HG03521 (cell line): ENCODE measurements at regions not wholly inside any gene's neighbourhood (a gene's known extent, or its start where the extent isn't known, plus 50 kb on each side); places are given as distances from the start of the nearest gene placed in this dataset.
"Not testable (repeated sequence)": the region's sequence is repeated elsewhere in the genome, so short reads cannot be mapped to it uniquely, and the experiment has no call there.

ENCODE experiments used
- ATAC-seq: cut with Tn5 transposase; IDR thresholded peaks from one replicate; pipeline ENCODE4 v1.9.1; 2021; ENCODE audit warnings: mild to moderate bottlenecking, moderate library complexity; ENCODE audit not compliant: unreplicated experiment

GRCh38 chr12:28770322-28770721 lies 378.8 kb upstream of the FAR2 start:
- ATAC-seq, result no peak

- ATAC-seq, result no peak
Measured at GRCh38 chr12:28771968-28772367, 377.1 kb upstream of the FAR2 start.

GRCh38 chr12:28775556-28775955 lies 373.5 kb upstream of the FAR2 start:
- no peak for ATAC-seq

DNA sequence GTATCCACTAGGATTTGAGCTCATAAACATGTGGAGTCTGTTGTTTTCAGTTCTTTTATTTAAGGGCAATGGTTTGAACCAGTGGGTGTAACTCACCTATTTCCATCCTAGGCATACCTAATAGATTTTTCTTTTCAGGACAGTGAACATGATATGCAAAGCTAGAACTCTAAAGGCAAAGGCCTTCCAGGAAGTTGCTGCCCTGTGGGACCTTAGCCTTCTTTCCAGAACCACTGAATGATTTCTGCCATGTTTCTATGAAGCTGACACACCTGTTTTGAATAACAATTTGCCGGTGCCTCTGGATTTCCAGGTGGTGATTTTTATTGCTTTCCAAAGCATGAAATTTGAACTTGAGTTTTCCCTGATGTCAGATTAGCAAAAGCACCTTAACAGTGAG lies 372.9 kb upstream of the FAR2 start:
- no peak for ATAC-seq

DNA sequence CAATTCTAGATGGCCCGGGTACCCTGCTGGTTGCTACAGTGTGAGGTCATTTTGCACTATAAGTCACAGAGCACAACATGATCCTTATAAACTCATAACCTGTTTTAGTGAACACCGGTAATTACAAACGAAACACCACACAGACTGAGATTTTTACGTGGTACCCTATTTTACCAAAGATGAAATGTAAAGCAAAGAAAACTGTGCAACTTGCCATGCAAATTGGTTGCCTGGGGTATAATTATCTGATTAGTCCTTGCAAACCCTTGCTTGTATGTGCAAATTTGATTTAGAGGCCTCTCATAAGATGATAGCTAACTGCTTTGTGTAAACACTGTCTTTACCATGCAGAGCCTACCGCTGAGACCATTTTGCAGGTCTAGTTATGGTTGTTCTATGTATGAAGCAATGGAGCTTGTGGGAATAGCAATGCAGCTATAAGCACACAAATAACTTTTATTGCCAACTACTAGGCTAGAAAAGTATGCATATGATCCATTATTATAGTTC lies 372.1 kb upstream of the FAR2 start:
- no peak for ATAC-seq

DNA sequence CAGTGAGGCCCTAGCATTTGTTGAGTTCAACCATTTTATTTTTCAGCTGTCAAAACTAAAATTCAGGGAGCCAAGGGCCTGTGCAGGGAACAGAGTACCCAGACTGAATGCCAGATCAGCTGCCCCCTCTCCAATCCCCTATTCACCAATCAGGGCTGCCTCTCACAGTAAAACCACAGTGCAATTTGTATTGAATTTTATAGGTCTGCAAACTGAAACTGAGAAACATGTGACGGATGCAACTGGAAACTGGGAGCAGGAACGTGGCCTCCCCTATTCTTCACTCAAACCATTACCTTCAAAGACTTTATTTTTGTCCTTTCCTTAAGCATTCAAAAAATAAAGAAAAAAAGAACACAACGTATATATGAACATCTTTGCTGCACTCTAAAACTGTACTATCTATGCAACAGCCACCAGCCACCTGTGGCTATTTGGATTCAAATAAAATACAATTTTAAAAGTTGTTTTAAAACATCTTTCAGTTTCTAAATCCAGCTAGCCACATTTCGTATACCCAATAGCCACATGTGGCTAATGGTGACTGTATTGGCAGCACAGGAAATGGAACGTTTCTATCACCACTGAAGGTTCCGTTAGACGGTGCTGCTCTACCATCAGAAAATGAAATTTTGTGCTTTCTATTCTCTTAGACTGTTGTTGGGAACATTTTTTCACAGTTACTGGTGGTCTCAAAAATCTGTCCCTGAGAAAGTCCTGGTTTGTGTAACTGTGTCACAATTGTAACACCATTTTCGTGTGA lies 371.3 kb upstream of the FAR2 start:
- ATAC-seq, result no peak

- no peak for ATAC-seq
Measured at GRCh38 chr12:28780096-28780495, 369.0 kb upstream of the FAR2 start.

- no peak for ATAC-seq
Measured at GRCh38 chr12:28780960-28781359, 368.1 kb upstream of the FAR2 start.

- no peak for ATAC-seq
Measured at GRCh38 chr12:28781671-28782652, 367.1 kb upstream of the FAR2 start.

- ATAC-seq, result no peak
Measured at GRCh38 chr12:28782812-28783211, 366.3 kb upstream of the FAR2 start.

- no peak for ATAC-seq
Measured at GRCh38 chr12:28787151-28787550, 361.9 kb upstream of the FAR2 start.

- not testable (repeated sequence) for ATAC-seq
Measured at GRCh38 chr12:28788256-28788655, 360.8 kb upstream of the FAR2 start.

DNA sequence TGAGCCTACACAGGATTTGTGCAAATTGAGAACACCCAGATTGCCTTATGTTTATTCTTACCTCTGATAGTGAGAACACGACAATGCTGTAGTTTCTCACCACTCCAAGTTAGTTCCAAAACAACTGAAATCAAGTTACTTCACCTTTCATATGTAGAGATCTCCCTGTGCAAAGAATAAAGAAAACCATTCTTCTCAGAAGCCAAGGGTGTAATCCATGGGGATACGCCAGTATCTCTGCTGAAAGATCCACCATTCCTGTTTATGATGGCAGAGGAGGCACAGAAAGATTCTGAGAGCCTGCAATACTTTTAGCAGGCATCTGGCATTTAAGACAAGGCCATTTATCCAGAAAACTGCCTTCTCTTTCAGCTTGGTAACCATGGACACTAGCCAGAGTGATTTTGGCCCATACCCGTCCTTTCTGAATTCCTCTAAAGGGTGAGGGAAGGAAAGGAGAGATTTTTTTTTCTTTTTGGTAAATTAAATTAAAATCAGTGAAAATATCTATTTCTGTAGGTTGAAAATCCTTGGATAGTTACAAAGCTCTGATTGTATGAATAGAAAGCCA lies 355.4 kb upstream of the FAR2 start:
- no peak for ATAC-seq

DNA sequence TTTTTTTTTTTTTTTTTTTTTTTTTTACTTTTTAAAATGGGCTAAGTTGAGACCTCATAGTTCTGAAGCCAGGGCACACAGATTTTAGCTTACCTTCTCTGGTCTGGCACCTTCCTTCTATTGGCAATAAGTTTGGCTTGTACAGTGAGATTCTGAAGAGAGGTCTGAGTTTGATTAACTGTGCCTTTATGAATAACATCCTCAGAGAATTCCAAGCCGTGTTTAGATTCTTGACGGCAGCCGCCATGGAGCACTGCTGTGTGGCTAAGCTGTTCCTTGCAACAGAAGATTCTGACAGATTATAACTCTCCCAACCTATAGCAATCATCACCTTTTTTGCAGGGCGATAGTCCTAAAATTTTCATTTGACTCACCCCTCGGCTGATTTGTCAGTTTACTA lies 354.9 kb upstream of the FAR2 start:
- no peak for ATAC-seq

GRCh38 chr12:28794786-28795185 lies 354.3 kb upstream of the FAR2 start:
- ATAC-seq, result no peak

DNA sequence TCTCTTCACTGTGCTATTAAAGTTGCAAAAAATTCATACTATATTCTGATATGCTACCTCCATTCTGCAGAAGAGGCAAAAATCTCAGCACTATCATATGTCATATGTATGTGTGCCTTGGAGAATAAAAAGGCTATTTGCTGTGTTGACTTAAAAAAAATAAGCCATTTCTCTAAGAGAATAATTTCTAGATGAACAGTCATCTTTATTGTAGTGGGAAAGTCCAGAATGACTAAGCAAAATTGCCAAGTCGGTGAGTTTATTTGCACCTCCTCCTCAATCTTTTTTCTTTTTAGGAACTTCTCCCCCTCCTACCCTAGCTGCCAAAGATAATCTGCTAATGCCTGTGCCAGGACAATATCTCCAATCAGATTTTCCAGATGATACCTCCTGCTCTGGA lies 353.8 kb upstream of the FAR2 start:
- ATAC-seq, result no peak

- ATAC-seq, result no peak
Measured at GRCh38 chr12:28799348-28799747, 349.7 kb upstream of the FAR2 start.

DNA sequence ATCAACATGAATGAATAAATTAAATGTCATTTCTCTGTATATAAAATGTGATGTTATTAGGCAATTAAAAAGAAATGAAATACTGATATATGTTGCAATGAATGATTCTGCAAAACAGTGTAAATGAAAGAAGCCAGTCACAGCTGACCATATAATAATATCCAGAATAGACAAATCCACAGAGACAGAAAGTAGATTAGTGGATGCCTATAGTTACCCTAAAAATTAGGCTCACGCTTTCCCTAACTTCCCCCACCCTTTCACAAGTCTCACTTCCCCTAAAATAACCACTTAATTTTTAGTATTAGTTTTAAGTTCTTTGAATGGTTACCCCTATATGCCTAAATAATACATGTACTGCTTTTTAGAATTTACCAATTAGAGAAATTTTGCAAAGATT lies 348.9 kb upstream of the FAR2 start:
- ATAC-seq, result peak; percentile 86

GRCh38 chr12:28802706-28803438 lies 346.2 kb upstream of the FAR2 start:
- no peak for ATAC-seq

DNA sequence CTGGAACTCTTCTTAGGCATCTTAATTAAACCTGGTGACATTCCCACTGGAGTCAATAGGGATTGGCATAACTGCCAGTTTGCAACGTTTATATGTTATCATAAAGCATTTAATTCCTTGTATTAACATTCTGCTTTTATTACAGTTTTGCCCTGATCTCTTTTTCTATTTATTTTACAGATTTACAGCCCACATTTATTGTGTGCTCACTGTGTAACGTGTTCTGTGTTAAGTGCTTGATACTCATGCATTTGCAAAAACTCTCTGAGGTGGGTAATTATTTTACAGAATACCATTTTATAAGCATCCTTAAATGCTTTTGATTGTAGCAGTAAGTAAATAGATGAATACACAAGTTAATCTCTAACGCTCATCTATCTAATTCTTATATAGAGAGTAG lies 341.5 kb upstream of the FAR2 start:
- ATAC-seq, result no peak

- ATAC-seq, result no peak
Measured at GRCh38 chr12:28811457-28811856, 337.6 kb upstream of the FAR2 start.
